GM23248 (cell line): ENCODE measurements at regions not wholly inside any gene's neighbourhood (a gene's known extent, or its start where the extent isn't known, plus 50 kb on each side); places are given as distances from the start of the nearest gene placed in this dataset.

Source experiments
- EZH2 ChIP-seq: fragments of 200-600 bp; sonication (generic); IDR thresholded peaks from 2 replicates; pipeline ENCODE4 v1.6.1; 2018; ENCODE audit warnings: antibody characterized with exemption, mild to moderate bottlenecking; ENCODE audit not compliant: insufficient read depth, poor library complexity, severe bottlenecking
- EZH2phosphoT487 ChIP-seq: fragments of 200-600 bp; sonication (generic); IDR thresholded peaks from 2 replicates; pipeline ENCODE4 v1.6.1; 2018; ENCODE audit warnings: antibody characterized with exemption, moderate library complexity, mild to moderate bottlenecking, low read depth; ENCODE audit not compliant: insufficient read depth

DNA sequence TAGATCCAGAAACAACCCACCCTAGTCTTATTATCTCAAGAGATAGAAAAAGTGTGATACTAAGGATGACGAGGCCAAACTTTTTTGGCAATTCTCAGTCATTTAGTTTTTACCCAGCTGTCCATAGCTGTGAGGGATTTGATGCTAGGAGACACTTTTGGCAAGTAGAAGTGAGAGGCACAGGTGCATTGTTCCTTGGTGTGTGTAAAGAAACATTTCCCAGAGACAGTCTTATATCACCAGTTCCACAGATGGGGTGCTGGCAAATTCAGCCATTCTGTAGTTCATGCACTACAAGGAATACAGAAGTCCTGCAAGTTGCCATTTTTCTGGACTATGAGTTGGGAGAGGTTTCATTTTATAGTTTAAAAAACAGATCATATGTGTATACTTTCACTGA lies 403.3 kb upstream of the GHITM start:
- no peak for TF ChIP-seq EZH2phosphoT487
- TF ChIP-seq EZH2, result no peak
